GM10266 (cell line): ENCODE measurements at regions not wholly inside any gene's neighbourhood (a gene's known extent, or its start where the extent isn't known, plus 50 kb on each side); places are given as distances from the start of the nearest gene placed in this dataset.

ENCODE experiments used
- DNase-seq: peaks from one replicate; pipeline ENCODE4 v3.0.0; 2012; ENCODE audit errors: extremely low spot score
- TF ChIP-seq, protein P1 (sequence below): IDR thresholded peaks from 2 replicates; pipeline ENCODE4 v1.5.1; 2012; ENCODE audit warnings: mild to moderate bottlenecking, low read depth; ENCODE audit not compliant: control insufficient read depth, insufficient read depth; ENCODE audit errors: missing control alignments

DNA sequence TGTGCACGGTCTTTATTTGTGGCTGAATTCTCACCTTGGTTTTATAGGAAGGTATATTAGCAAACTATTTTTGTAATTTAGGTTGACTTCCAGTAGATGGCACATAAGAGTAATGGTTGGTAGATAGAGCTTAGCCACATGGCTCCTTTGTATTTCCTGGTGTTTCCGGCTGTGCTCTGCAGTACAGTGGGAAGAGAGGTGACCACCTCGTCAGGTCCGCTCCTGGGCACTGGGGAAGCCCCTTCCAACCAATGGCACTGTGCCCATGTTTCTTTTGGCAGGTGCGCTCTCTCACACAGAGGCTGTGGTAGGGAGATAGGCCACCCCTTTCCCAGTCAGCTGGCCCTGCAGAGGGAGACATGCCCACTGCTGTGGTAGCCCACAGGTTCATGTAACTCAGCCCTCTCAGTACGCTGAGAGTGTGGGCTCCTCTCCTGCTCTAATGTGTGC, 74.3 kb upstream of the ATP12A start:
- TF ChIP-seq, protein P1, sequence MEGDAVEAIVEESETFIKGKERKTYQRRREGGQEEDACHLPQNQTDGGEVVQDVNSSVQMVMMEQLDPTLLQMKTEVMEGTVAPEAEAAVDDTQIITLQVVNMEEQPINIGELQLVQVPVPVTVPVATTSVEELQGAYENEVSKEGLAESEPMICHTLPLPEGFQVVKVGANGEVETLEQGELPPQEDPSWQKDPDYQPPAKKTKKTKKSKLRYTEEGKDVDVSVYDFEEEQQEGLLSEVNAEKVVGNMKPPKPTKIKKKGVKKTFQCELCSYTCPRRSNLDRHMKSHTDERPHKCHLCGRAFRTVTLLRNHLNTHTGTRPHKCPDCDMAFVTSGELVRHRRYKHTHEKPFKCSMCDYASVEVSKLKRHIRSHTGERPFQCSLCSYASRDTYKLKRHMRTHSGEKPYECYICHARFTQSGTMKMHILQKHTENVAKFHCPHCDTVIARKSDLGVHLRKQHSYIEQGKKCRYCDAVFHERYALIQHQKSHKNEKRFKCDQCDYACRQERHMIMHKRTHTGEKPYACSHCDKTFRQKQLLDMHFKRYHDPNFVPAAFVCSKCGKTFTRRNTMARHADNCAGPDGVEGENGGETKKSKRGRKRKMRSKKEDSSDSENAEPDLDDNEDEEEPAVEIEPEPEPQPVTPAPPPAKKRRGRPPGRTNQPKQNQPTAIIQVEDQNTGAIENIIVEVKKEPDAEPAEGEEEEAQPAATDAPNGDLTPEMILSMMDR, result no peak
- DNase-seq, result no peak

DNA sequence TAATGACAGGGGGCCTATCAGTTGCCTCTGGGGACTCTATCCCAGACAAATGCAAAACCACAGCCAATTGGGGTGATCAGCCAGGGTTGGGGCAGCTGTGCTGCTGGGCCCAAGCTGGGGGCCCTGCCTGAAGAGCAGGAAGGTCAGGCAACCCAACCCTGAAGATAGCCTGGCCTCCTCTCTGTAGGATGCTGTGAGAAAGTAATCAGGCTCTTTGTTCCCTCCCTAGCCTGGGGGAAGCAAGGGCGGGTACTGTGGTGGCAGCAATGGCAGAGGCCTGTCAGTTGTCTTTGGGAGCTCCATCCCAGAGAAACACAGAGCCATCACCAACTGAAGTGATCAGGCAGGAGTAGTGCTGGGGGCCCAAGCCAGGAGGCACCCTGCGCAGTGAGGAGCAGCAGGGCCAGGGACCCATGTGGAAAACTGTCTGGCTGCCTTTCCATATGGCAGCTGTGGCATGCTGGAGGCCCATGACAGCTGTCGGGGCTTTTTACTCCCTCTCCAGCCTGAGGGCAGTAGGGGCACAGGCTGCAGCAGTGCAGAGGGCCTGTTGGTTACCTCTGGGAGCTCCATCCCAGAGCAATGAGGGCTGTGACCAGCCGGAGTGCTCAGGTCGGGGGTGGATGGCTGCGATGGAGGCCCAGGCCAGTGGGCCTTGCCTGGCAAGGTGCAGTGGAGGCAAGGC, 73.6 kb upstream of the ATP12A start:
- no peak for DNase-seq
- TF ChIP-seq, protein P1, result no peak

DNA sequence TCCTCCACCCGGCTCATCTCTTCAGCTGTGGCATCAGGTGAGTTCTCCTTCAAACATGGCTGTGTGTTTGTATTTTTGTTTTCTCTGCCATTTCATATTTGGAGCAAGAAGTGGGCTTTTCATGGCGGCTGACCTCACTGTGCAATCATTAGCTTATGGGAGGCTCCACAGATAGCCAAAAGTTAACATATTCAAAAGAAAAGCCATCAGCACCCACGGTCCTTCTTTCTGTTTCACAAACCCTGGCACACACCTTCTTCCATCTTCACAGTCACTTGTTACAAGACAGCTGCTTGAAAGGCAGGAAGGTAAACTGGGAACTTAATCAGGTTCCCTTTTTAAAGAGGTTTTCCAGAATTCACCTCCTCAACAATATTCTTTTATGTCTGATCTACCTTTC, 69.3 kb upstream of the ATP12A start:
- no peak for DNase-seq
- TF ChIP-seq, protein P1, result no peak

DNA sequence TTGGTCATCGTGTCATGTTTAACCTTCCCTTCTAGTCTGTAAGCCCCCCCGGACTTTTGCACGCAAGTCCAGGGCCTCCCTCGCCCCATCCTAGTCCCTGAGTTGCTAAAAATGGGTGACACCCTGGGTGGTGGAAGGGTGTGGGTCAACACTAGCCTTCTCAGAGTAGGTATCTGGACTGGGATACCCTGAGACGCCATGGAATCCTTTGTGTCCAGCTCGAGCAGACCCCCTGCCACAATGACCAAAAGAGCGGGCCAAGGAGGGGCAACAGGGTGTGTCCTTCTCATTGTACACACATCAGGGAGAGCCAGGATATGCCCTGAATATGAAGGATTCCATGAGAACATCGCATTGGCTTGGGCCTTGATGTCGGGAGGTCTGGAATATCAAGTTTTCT, 67.5 kb upstream of the ATP12A start:
- TF ChIP-seq, protein P1, result no peak
- no peak for DNase-seq

DNA sequence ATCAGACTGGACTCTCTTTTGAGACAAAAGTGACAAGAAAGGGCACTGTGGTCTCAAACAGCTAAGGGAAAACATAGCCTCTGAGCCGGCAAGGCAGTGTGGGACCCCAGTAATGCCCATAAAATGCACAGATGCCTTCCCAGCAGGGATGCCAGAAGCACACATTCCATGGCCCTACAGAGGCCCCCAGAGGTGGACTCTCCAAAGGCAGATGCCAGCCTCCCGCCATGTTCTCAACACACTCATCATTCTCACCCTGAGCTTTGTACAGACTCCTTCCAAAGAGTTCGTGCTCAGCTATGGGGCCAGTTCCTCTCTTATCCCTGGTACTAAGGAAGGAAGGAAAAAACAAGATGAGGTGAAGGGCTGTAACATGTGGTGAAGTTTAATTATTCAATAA, 67.1 kb upstream of the ATP12A start:
- DNase-seq, result no peak
- TF ChIP-seq, protein P1, result no peak

DNA sequence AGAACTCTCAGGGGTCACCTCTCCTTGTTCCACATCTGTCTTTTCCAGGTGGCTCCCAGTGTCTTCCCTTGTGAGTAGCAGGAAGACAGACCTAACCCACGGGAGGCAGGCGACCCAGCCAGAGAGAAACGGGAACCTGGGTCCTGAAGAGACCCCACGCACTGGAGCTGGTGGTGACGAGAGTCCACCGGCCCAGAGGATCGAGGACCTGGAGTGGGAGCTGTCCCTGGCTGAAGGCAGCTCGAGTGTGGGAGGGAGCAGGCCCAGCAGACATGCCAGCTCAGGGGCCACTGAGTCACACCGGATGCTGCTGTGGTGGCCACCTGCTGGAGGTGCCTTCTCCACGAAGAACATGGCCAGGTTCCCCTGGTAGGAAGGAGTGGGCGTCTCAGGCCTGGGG, 66.5 kb upstream of the ATP12A start:
- TF ChIP-seq, protein P1, result no peak
- no peak for DNase-seq

DNA sequence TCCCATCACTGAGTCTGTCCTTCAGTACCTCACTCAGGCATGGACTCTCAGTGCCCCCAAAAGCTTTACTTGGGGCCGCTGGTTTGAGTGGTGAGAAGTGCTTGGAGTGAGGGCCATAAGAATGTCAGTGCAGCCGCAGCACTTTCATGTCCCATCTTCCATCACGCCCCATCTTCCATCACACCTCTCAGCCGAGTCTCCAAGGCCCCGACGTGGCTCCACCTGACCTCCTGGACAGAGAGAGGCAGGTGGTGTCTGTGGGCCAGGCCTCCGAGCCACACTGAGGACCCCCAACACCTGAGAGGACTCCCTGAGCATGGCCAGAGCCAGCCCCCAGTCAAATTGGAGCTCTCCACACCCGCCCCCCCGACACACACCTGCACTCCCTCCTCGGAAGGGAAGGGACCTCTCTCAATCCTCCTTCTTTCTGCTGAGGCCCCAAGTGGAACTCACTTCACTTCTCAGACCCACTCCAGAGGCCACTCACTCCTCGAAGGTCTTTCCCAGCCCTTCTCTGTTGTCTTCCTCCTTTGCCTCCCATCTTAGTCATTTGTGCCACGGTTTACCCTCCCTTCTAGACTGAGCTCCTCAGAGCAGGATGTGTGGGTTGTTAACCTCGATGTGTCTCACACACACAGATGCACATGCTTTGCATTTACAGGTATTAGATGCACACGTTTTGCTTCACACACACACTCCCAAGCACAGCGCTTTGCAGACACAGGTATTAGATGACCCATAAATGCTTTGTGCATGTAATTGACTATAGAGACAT, 65.7 kb upstream of the ATP12A start:
- no peak for DNase-seq
- TF ChIP-seq, protein P1, result no peak
